ENCODE measurements at regions not wholly inside any gene's neighbourhood (a gene's known extent, or its start where the extent isn't known, plus 50 kb on each side); places are given as distances from the start of the nearest gene placed in this dataset.

DNA sequence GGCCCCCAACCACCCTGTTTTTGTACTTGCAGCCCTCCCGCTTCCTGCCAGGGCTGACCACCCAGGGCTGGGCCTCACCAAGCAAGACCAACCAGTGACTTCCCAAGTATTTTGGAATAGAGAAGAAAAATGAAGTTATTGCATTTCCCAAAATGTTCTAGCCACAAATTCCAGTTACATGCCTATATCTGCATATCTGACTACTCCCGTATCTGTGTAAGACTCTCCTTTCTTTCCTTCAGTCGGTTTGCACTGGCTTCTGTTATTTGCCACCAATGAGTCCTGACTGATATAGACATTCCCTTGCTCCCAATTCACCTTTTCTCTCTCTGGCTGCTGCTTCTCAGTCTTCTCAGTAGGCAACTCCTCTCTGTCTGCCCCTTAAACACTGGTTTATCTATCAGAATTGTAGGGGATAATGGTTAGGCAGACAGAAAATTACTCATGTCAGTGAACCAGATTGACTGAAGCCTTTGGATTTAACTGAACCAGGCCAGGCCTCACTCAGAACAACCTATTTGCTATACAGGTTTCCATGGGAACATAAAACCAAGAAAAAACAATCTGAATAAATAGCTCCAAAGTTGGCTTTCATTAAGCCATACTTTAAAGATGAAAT is 85.3 kb downstream of the SPTSSA start:
- no peak for TF ChIP-seq POLR2A (IDR thresholded peaks at IDR 0.05)
- TF ChIP-seq, protein P1, sequence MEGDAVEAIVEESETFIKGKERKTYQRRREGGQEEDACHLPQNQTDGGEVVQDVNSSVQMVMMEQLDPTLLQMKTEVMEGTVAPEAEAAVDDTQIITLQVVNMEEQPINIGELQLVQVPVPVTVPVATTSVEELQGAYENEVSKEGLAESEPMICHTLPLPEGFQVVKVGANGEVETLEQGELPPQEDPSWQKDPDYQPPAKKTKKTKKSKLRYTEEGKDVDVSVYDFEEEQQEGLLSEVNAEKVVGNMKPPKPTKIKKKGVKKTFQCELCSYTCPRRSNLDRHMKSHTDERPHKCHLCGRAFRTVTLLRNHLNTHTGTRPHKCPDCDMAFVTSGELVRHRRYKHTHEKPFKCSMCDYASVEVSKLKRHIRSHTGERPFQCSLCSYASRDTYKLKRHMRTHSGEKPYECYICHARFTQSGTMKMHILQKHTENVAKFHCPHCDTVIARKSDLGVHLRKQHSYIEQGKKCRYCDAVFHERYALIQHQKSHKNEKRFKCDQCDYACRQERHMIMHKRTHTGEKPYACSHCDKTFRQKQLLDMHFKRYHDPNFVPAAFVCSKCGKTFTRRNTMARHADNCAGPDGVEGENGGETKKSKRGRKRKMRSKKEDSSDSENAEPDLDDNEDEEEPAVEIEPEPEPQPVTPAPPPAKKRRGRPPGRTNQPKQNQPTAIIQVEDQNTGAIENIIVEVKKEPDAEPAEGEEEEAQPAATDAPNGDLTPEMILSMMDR (IDR thresholded peaks at IDR 0.05): no peak
